ENCODE measurements at regions not wholly inside any gene's neighbourhood (a gene's known extent, or its start where the extent isn't known, plus 50 kb on each side); places are given as distances from the start of the nearest gene placed in this dataset.

GRCh38 chr18:67358947-67359346 is 157.6 kb downstream of the DSEL start:
- no peak for DNase-seq

GRCh38 chr18:67354692-67355091 is 161.8 kb downstream of the DSEL start:
- Histone ChIP-seq H3K27me3 (no peaks in the 10 kb centered on the region), H3K27ac (no peak overlapping the region)
- no peak for DNase-seq

More at GRCh38 chr18:67358947-67359346, 157.6 kb downstream of the DSEL start:
- Histone ChIP-seq H3K9me3 (replicated peaks) (no peaks in the 10 kb centered on the region), H3K27me3 (no peaks in the 10 kb centered on the region), H3K4me1 (peaks cover 36% of the 10 kb centered on the region), H3K36me3 (no peaks in the 10 kb centered on the region), H3K27ac (no peak overlapping the region), H3K4me3 (no peak overlapping the region)

GRCh38 chr18:67354091-67354490 is 162.4 kb downstream of the DSEL start:
- H3K36me3 ChIP-seq = no peaks in the 10 kb centered on the region
- H3K4me3 ChIP-seq = no peak overlapping the region
- no peaks in the 10 kb centered on the region for H3K27me3 ChIP-seq
- no peak overlapping the region for H3K27ac ChIP-seq
- no peak for DNase-seq
- no peaks in the 10 kb centered on the region for H3K4me1 ChIP-seq
- no peaks in the 10 kb centered on the region for H3K9me3 ChIP-seq (replicated peaks)

More at GRCh38 chr18:67354692-67355091, 161.8 kb downstream of the DSEL start:
- no peaks in the 10 kb centered on the region for H3K36me3 ChIP-seq
- no peak overlapping the region for H3K4me3 ChIP-seq
- peaks cover 1% of the 10 kb centered on the region for H3K4me1 ChIP-seq
- H3K9me3 ChIP-seq (replicated peaks) = no peaks in the 10 kb centered on the region

GRCh38 chr18:67347438-67347837 is 169.1 kb downstream of the DSEL start:
- no peaks in the 10 kb centered on the region for H3K27me3 ChIP-seq
- no peaks in the 10 kb centered on the region for H3K36me3 ChIP-seq
- H3K9me3 ChIP-seq (replicated peaks) = no peaks in the 10 kb centered on the region

GRCh38 chr18:67342159-67342558 is 174.4 kb downstream of the DSEL start:
- H3K27me3 ChIP-seq = no peaks in the 10 kb centered on the region
- H3K27ac ChIP-seq = no peak overlapping the region
- no peaks in the 10 kb centered on the region for H3K36me3 ChIP-seq
- no peak for DNase-seq
- H3K4me3 ChIP-seq = no peak overlapping the region
- H3K4me1 ChIP-seq = no peaks in the 10 kb centered on the region
- H3K9me3 ChIP-seq (replicated peaks) = no peaks in the 10 kb centered on the region

More at GRCh38 chr18:67347438-67347837, 169.1 kb downstream of the DSEL start:
- DNase-seq = no peak
- H3K4me3 ChIP-seq = no peak overlapping the region
- no peak overlapping the region for H3K27ac ChIP-seq
- H3K4me1 ChIP-seq = no peaks in the 10 kb centered on the region

GRCh38 chr18:67337696-67338095 is 178.8 kb downstream of the DSEL start:
- H3K27me3 ChIP-seq = no peaks in the 10 kb centered on the region
- no peaks in the 10 kb centered on the region for H3K36me3 ChIP-seq
- H3K4me3 ChIP-seq = no peak overlapping the region
- DNase-seq = no peak
- H3K27ac ChIP-seq = no peak overlapping the region
- H3K4me1 ChIP-seq = no peaks in the 10 kb centered on the region
- H3K9me3 ChIP-seq (replicated peaks) = no peaks in the 10 kb centered on the region

- Histone ChIP-seq H3K4me3 (no peak overlapping the region), H3K27ac (no peak overlapping the region), H3K9me3 (replicated peaks) (no peaks in the 10 kb centered on the region), H3K36me3 (no peaks in the 10 kb centered on the region), H3K4me1 (no peaks in the 10 kb centered on the region), H3K27me3 (no peaks in the 10 kb centered on the region)
- no peak for DNase-seq
Observed at GRCh38 chr18:67331857-67332256, 184.7 kb downstream of the DSEL start.

- no peak overlapping the region for H3K27ac ChIP-seq
- H3K4me3 ChIP-seq = no peak overlapping the region
- DNase-seq = no peak
- H3K4me1 ChIP-seq = no peaks in the 10 kb centered on the region
- no peaks in the 10 kb centered on the region for H3K9me3 ChIP-seq (replicated peaks)
- no peaks in the 10 kb centered on the region for H3K36me3 ChIP-seq
- no peaks in the 10 kb centered on the region for H3K27me3 ChIP-seq
Observed at GRCh38 chr18:67319109-67319508, 197.4 kb downstream of the DSEL start.

GRCh38 chr18:67318651-67319050 is 197.9 kb downstream of the DSEL start:
- no peaks in the 10 kb centered on the region for H3K9me3 ChIP-seq (replicated peaks)
- no peak overlapping the region for H3K27ac ChIP-seq
- H3K4me1 ChIP-seq = no peaks in the 10 kb centered on the region
- no peak for DNase-seq
- no peaks in the 10 kb centered on the region for H3K36me3 ChIP-seq
- H3K27me3 ChIP-seq = no peaks in the 10 kb centered on the region
- no peak overlapping the region for H3K4me3 ChIP-seq

GRCh38 chr18:67310826-67311225 is 205.7 kb downstream of the DSEL start:
- no peak for DNase-seq
- no peaks in the 10 kb centered on the region for H3K27me3 ChIP-seq
- H3K4me3 ChIP-seq = no peak overlapping the region
- no peak overlapping the region for H3K27ac ChIP-seq
- H3K36me3 ChIP-seq = no peaks in the 10 kb centered on the region
- no peaks in the 10 kb centered on the region for H3K4me1 ChIP-seq
- no peaks in the 10 kb centered on the region for H3K9me3 ChIP-seq (replicated peaks)

- H3K36me3 ChIP-seq = no peaks in the 10 kb centered on the region
- H3K4me1 ChIP-seq = no peaks in the 10 kb centered on the region
- H3K9me3 ChIP-seq (replicated peaks) = no peaks in the 10 kb centered on the region
- H3K27ac ChIP-seq = no peak overlapping the region
- no peak overlapping the region for H3K4me3 ChIP-seq
- no peaks in the 10 kb centered on the region for H3K27me3 ChIP-seq
- no peak for DNase-seq
Observed at GRCh38 chr18:67308819-67309218, 207.7 kb downstream of the DSEL start.

- H3K9me3 ChIP-seq (replicated peaks) = no peaks in the 10 kb centered on the region
- DNase-seq = no peak
- no peak overlapping the region for H3K27ac ChIP-seq
- no peaks in the 10 kb centered on the region for H3K36me3 ChIP-seq
- no peaks in the 10 kb centered on the region for H3K4me1 ChIP-seq
- H3K4me3 ChIP-seq = no peak overlapping the region
- no peaks in the 10 kb centered on the region for H3K27me3 ChIP-seq
Observed at GRCh38 chr18:67305466-67305865, 211.1 kb downstream of the DSEL start.

- Histone ChIP-seq H3K27ac (no peak overlapping the region), H3K4me1 (no peaks in the 10 kb centered on the region), H3K36me3 (no peaks in the 10 kb centered on the region), H3K27me3 (no peaks in the 10 kb centered on the region), H3K9me3 (replicated peaks) (no peaks in the 10 kb centered on the region), H3K4me3 (no peak overlapping the region)
- no peak for DNase-seq
Observed at GRCh38 chr18:67302043-67302442, 214.5 kb downstream of the DSEL start.

- H3K4me1 ChIP-seq = no peaks in the 10 kb centered on the region
- no peak overlapping the region for H3K4me3 ChIP-seq
- H3K36me3 ChIP-seq = no peaks in the 10 kb centered on the region
- H3K27ac ChIP-seq = no peak overlapping the region
- no peak for DNase-seq
- no peaks in the 10 kb centered on the region for H3K27me3 ChIP-seq
- no peaks in the 10 kb centered on the region for H3K9me3 ChIP-seq (replicated peaks)
Observed at GRCh38 chr18:67301592-67301991, 214.9 kb downstream of the DSEL start.

GRCh38 chr18:67300498-67300897 is 216.0 kb downstream of the DSEL start:
- no peaks in the 10 kb centered on the region for H3K36me3 ChIP-seq
- no peak overlapping the region for H3K27ac ChIP-seq
- no peaks in the 10 kb centered on the region for H3K4me1 ChIP-seq
- no peak overlapping the region for H3K4me3 ChIP-seq
- no peaks in the 10 kb centered on the region for H3K9me3 ChIP-seq (replicated peaks)
- peak in 1 of 2 experiments; percentile 16 for DNase-seq
- H3K27me3 ChIP-seq = no peaks in the 10 kb centered on the region

- no peaks in the 10 kb centered on the region for H3K4me1 ChIP-seq
- H3K36me3 ChIP-seq = no peaks in the 10 kb centered on the region
- H3K27me3 ChIP-seq = no peaks in the 10 kb centered on the region
- H3K9me3 ChIP-seq (replicated peaks) = no peaks in the 10 kb centered on the region
- DNase-seq = no peak
- no peak overlapping the region for H3K27ac ChIP-seq
- H3K4me3 ChIP-seq = no peak overlapping the region
Observed at GRCh38 chr18:67292814-67293213, 223.7 kb downstream of the DSEL start.
